RPMI7951 (cell line): ENCODE measurements at regions not wholly inside any gene's neighbourhood (a gene's known extent, or its start where the extent isn't known, plus 50 kb on each side); places are given as distances from the start of the nearest gene placed in this dataset.
"Not testable (repeated sequence)": the region's sequence is repeated elsewhere in the genome, so short reads cannot be mapped to it uniquely, and the experiment has no call there.

Experiments used
- DNase-seq: peaks from one replicate; pipeline ENCODE4 v3.0.0-alpha.2; 2012; ENCODE audit warnings: low read depth

- peak; percentile 31 for DNase-seq
These were observed 795.2 kb downstream of the TRIML1 start for GRCh38 chr4:188934320-188934962.

GRCh38 chr4:188941524-188942119 lies 802.4 kb downstream of the TRIML1 start:
- peak; percentile 97 for DNase-seq

GRCh38 chr4:188942606-188943005 lies 803.4 kb downstream of the TRIML1 start:
- DNase-seq = peak; percentile 88

- DNase-seq = no peak
These were observed 810.4 kb downstream of the TRIML1 start for GRCh38 chr4:188949596-188949995.

GRCh38 chr4:188955066-188955465 lies 815.8 kb downstream of the TRIML1 start:
- DNase-seq = no peak

- DNase-seq = no peak
These were observed 817.3 kb downstream of the TRIML1 start for GRCh38 chr4:188956566-188956965.

GRCh38 chr4:188958346-188958745 lies 819.1 kb downstream of the TRIML1 start:
- no peak for DNase-seq

GRCh38 chr4:188959424-188959823 lies 820.2 kb downstream of the TRIML1 start:
- DNase-seq = no peak

- DNase-seq = no peak
These were observed 821.3 kb downstream of the TRIML1 start for GRCh38 chr4:188960411-188961093.

GRCh38 chr4:188971125-188971524 lies 831.9 kb downstream of the TRIML1 start:
- DNase-seq = peak; percentile 49

GRCh38 chr4:188975271-188975670 lies 836.0 kb downstream of the TRIML1 start:
- peak; percentile 12 for DNase-seq

- peak; percentile 72 for DNase-seq
These were observed 837.4 kb downstream of the TRIML1 start for GRCh38 chr4:188976644-188977115.

- not testable (repeated sequence) for DNase-seq
These were observed 838.0 kb downstream of the TRIML1 start for GRCh38 chr4:188977232-188977631.

GRCh38 chr4:188984518-188984917 lies 845.3 kb downstream of the TRIML1 start:
- no peak for DNase-seq

- peak; percentile 83 for DNase-seq
These were observed 847.0 kb downstream of the TRIML1 start for GRCh38 chr4:188986271-188986689.

- DNase-seq = no peak
These were observed 847.8 kb downstream of the TRIML1 start for GRCh38 chr4:188987011-188987410.

- no peak for DNase-seq
These were observed 848.9 kb downstream of the TRIML1 start for GRCh38 chr4:188988131-188988530.

- no peak for DNase-seq
These were observed 850.1 kb downstream of the TRIML1 start for GRCh38 chr4:188989371-188989770.

GRCh38 chr4:188992706-188993105 lies 853.5 kb downstream of the TRIML1 start:
- DNase-seq = no peak

- DNase-seq = no peak
These were observed 854.6 kb downstream of the TRIML1 start for GRCh38 chr4:188993871-188994270.

GRCh38 chr4:189001283-189001970 lies 862.2 kb downstream of the TRIML1 start:
- DNase-seq = peak; percentile 78

GRCh38 chr4:189001971-189002450 lies 862.8 kb downstream of the TRIML1 start:
- peak; percentile 69 for DNase-seq
